Astrocyte (in vitro differentiated cells and primary cell): ENCODE measurements at regions not wholly inside any gene's neighbourhood (a gene's known extent, or its start where the extent isn't known, plus 50 kb on each side); places are given as distances from the start of the nearest gene placed in this dataset.
"Not testable (repeated sequence)": the region's sequence is repeated elsewhere in the genome, so short reads cannot be mapped to it uniquely, and the experiment has no call there.

ENCODE experiments used
- DNase-seq: peaks from one replicate; pipeline ENCODE4 v3.0.0-alpha.2; 2010; ENCODE audit warnings: low read depth
- FAIRE-seq: peaks from 2 replicates; lab custom pipeline; 2011; peaks lifted over from hg19 to GRCh38; lab: Jason Lieb, UNC
- H2AFZ ChIP-seq: 2 replicates; pipeline ENCODE4 v1.6.0; 2012; ENCODE audit warnings: low read depth, low read length, inconsistent platforms
- H3K27ac ChIP-seq: 2 replicates; pipeline ENCODE4 v1.5.1; 2011; ENCODE audit warnings: low read depth, low read length, inconsistent platforms
- H3K27me3 ChIP-seq: 2 replicates; pipeline ENCODE4 v1.6.0; 2011; ENCODE audit warnings: low read length, inconsistent platforms; ENCODE audit not compliant: insufficient read depth
- H3K36me3 ChIP-seq: 2 replicates; pipeline ENCODE4 v1.5.1; 2011; ENCODE audit warnings: low read length, inconsistent platforms; ENCODE audit not compliant: insufficient read depth
- H3K4me1 ChIP-seq: 2 replicates; pipeline ENCODE4 v1.5.1; 2011; ENCODE audit warnings: low read length, inconsistent platforms; ENCODE audit not compliant: insufficient read depth
- H3K4me2 ChIP-seq: 2 replicates; pipeline ENCODE4 v1.6.0; 2012; ENCODE audit warnings: low read length, inconsistent platforms
- H3K4me3 ChIP-seq: 2 replicates; pipeline ENCODE4 v1.5.1; 2011; ENCODE audit warnings: low read depth, mild to moderate bottlenecking, low read length, inconsistent platforms; ENCODE audit not compliant: insufficient read depth
- H3K79me2 ChIP-seq: 2 replicates; pipeline ENCODE4 v1.6.0; 2012; ENCODE audit warnings: mild to moderate bottlenecking, low read length, inconsistent platforms; ENCODE audit not compliant: insufficient read depth
- H3K9ac ChIP-seq: 2 replicates; pipeline ENCODE4 v1.6.0; 2012; ENCODE audit warnings: mild to moderate bottlenecking, low read length, inconsistent platforms
- H3K9me3 ChIP-seq: 2 replicates; pipeline ENCODE4 v1.5.1; 2012; ENCODE audit warnings: low read depth, mild to moderate bottlenecking, low read length, inconsistent platforms; ENCODE audit not compliant: insufficient read depth
- H4K20me1 ChIP-seq: 2 replicates; pipeline ENCODE4 v1.6.0; 2012; ENCODE audit warnings: low read length, inconsistent platforms; ENCODE audit not compliant: insufficient read depth
- H3K27ac Mint-ChIP-seq: one replicate; pipeline ENCODE4 v1.8.0; 2021; ENCODE audit warnings: mild to moderate bottlenecking, mixed read lengths; ENCODE audit not compliant: unreplicated experiment
- H3K27me3 Mint-ChIP-seq: one replicate; pipeline ENCODE4 v1.8.0; 2021; ENCODE audit warnings: low read depth, mixed read lengths; ENCODE audit not compliant: unreplicated experiment
- H3K36me3 Mint-ChIP-seq: one replicate; pipeline ENCODE4 v1.8.0; 2021; ENCODE audit warnings: low read depth, mixed read lengths; ENCODE audit not compliant: unreplicated experiment
- H3K4me1 Mint-ChIP-seq: one replicate; pipeline ENCODE4 v1.8.0; 2021; ENCODE audit warnings: low read depth, mixed read lengths; ENCODE audit not compliant: unreplicated experiment
- H3K4me3 Mint-ChIP-seq: one replicate; pipeline ENCODE4 v1.8.0; 2021; ENCODE audit warnings: mild to moderate bottlenecking, moderate library complexity, mixed read lengths; ENCODE audit not compliant: unreplicated experiment
- H3K9me3 Mint-ChIP-seq: one replicate; pipeline ENCODE4 v1.8.0; 2021; ENCODE audit warnings: mild to moderate bottlenecking, mixed read lengths; ENCODE audit not compliant: unreplicated experiment
- CTCF ChIP-seq: IDR thresholded peaks from 2 replicates; pipeline ENCODE4 v1.5.1; 2011; ENCODE audit warnings: low read depth, mild to moderate bottlenecking, inconsistent platforms, low read length, moderate library complexity; ENCODE audit not compliant: insufficient read depth
- EZH2 ChIP-seq: IDR thresholded peaks from 2 replicates; pipeline ENCODE4 v1.6.1; 2012; ENCODE audit warnings: mild to moderate bottlenecking, low read length, inconsistent platforms; ENCODE audit not compliant: insufficient read depth

GRCh38 chr10:109587366-109587765, 335.9 kb downstream of the XPNPEP1 start:
- Histone ChIP-seq H3K4me3 (no peak overlapping the region), H4K20me1 (no peaks in the 10 kb centered on the region), H3K9ac (no peak overlapping the region), H3K9me3 (peaks cover 3% of the 10 kb centered on the region), H3K27me3 (no peaks in the 10 kb centered on the region), H3K4me2 (no peak overlapping the region), H2AFZ (no peak overlapping the region), H3K36me3 (no peaks in the 10 kb centered on the region), H3K4me1 (no peaks in the 10 kb centered on the region), H3K27ac (no peak overlapping the region), H3K79me2 (no peaks in the 10 kb centered on the region)
- DNase-seq (no peak), FAIRE-seq (no peak)
- Mint-ChIP-seq H3K9me3 (no peaks in the 10 kb centered on the region), H3K36me3 (no peaks in the 10 kb centered on the region), H3K27me3 (no peaks in the 10 kb centered on the region), H3K27ac (no peak overlapping the region), H3K4me3 (no peak overlapping the region), H3K4me1 (peaks cover 22% of the 10 kb centered on the region)
- TF ChIP-seq CTCF (no peak), EZH2 (no peak)

GRCh38 chr10:109556399-109556798, 366.9 kb downstream of the XPNPEP1 start:
- no peaks in the 10 kb centered on the region for H3K9me3 ChIP-seq
- no peak overlapping the region for H3K27ac ChIP-seq
- H2AFZ ChIP-seq = no peak overlapping the region
- Mint-ChIP-seq H3K4me3 (no peak overlapping the region), H3K4me1 (no peaks in the 10 kb centered on the region), H3K27me3 (peaks cover 6% of the 10 kb centered on the region), H3K36me3 (no peaks in the 10 kb centered on the region), H3K27ac (no peak overlapping the region), H3K9me3 (no peaks in the 10 kb centered on the region)
- no peaks in the 10 kb centered on the region for H3K79me2 ChIP-seq
- no peak overlapping the region for H3K9ac ChIP-seq
- no peak for TF ChIP-seq EZH2
- no peak for TF ChIP-seq CTCF
- FAIRE-seq = no peak
- H3K27me3 ChIP-seq = no peaks in the 10 kb centered on the region
- no peak for DNase-seq
- H3K4me2 ChIP-seq = no peak overlapping the region
- H4K20me1 ChIP-seq = no peaks in the 10 kb centered on the region
- no peaks in the 10 kb centered on the region for H3K4me1 ChIP-seq
- H3K4me3 ChIP-seq = no peak overlapping the region
- H3K36me3 ChIP-seq = no peaks in the 10 kb centered on the region

DNA sequence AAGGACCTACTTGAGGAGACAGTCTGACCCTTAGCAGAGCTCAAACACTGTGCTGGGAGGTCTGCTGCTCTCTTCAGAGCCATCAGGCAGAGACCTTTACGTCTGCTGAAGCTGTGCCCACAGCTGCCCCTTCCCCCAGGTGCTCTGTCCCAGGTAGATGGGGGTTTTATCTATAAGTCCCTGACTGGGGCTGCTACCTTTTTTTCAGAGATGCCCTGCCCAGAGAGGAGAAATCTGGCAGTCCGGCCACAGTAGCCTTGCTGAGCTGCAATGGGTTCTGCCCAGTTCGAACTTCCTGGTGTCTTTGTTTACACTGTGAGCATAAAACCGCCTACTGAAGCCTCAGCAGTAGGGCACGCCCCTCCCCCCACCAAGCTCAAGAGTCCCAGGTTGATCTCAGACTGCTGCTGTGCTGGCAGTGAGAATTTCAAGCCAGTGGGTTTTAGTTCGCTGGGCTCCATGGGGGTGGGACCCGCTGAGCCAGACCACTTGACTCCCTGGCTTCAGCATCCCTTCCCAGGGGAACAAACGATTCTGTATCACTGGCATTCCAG, 381.2 kb downstream of the XPNPEP1 start:
- not testable (repeated sequence) for H3K27ac ChIP-seq, DNase-seq, H3K4me2 ChIP-seq, H3K36me3 Mint-ChIP-seq, H3K9me3 ChIP-seq, H3K9ac ChIP-seq, H3K4me1 ChIP-seq, H3K27ac Mint-ChIP-seq, H3K79me2 ChIP-seq, H3K4me3 ChIP-seq, H3K4me1 Mint-ChIP-seq, H3K27me3 ChIP-seq, FAIRE-seq, H3K27me3 Mint-ChIP-seq, H4K20me1 ChIP-seq, H3K36me3 ChIP-seq, H3K9me3 Mint-ChIP-seq, H3K4me3 Mint-ChIP-seq, H2AFZ ChIP-seq
